GM12875 (cell line): ENCODE measurements at regions not wholly inside any gene's neighbourhood (a gene's known extent, or its start where the extent isn't known, plus 50 kb on each side); places are given as distances from the start of the nearest gene placed in this dataset.

Experiments used
- H3K4me3 ChIP-seq: one replicate; pipeline ENCODE4 v1.5.1; 2011; ENCODE audit warnings: low read depth, low read length, control low read depth
- CTCF ChIP-seq: IDR thresholded peaks from 2 replicates; pipeline ENCODE4 v1.5.1; 2011; ENCODE audit warnings: low read depth, mild to moderate bottlenecking, control low read depth, inconsistent platforms, low read length, moderate library complexity, borderline replicate concordance; ENCODE audit not compliant: insufficient read depth

DNA sequence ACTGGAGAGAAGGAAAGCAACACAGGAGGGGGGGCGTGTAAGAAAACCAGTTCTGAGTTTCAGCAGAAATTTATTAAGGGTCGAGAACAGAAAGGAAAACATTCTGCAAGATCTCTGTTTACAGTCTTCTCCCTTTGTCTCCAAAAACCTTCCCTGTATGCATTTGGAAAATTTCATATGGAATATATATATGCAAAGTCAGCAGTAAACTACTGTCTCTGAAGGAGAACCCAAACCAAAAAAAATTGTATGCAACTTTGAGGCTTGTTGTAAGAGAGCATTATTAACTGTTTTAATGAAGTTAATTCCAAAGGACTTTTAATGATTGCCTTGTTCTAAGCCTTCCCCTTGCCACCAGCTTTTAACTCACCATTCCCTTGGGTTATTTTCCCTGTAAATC, 238.2 kb upstream of the GPR149 start:
- H3K4me3 ChIP-seq, result no peak overlapping the region
- TF ChIP-seq CTCF, result no peak

DNA sequence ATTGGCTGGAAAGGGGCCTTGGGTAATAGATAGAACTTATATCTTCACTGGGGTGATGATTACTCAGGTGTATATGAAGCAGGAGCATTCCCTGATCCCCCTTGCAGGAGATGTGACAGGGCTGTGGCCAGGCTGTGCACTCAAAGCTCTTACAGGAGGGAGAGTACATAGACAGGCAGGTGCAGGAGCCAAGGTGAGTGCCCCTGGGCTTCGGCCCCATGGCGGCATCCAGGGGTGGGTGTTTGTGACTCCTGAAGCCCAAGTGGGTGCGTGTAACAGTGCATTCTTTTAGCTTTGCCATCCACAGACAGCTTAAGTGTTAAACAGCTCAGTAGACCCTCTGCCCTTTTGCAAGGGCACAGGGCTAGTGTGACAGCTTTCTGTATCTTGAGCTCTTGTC, 236.6 kb upstream of the GPR149 start:
- H3K4me3 ChIP-seq, result no peak overlapping the region
- no peak for TF ChIP-seq CTCF

DNA sequence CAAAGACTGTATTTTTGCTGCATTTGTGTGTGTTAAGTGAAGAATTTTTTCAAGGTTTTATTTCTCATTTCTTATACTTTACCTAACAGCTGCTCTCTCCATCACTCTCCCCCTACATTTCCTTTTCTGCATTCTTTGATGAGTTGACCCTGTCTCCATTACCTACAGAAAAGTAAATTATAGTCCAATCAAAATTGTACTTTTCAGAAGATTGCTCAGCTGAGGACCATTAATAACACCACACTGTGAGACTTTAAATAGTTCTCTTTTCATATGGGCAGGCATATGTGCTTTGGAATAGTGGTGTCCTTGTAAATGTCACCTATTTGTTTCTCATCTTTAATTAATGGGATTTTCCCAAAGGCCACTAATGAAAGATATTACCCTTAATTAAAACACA, 234.7 kb upstream of the GPR149 start:
- no peak for TF ChIP-seq CTCF
- no peak overlapping the region for H3K4me3 ChIP-seq

DNA sequence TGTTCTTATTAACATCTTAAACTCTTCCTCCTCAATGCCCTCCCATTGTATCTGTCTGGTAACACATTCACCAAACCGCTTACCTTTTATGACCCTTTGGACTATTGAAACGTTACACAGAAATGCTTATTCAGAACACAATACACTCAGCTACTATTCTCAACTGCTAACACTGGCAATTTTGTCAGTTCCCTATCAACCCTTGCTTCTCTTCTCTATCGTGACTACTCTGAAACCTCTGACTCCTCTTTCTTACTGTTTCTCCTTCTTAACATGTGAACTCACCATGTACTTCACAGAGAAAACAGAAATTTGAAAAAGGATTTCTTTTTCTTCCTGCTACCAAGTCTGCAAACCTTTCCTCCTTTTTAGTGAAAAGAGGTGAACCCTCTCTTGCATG, 232.9 kb upstream of the GPR149 start:
- H3K4me3 ChIP-seq, result no peak overlapping the region
- TF ChIP-seq CTCF, result no peak

GRCh38 chr3:154660811-154661210, 230.8 kb upstream of the GPR149 start:
- H3K4me3 ChIP-seq, result no peak overlapping the region
- no peak for TF ChIP-seq CTCF

- TF ChIP-seq CTCF, result no peak
- no peak overlapping the region for H3K4me3 ChIP-seq
Measured at GRCh38 chr3:154658000-154658399, 228.0 kb upstream of the GPR149 start.

- H3K4me3 ChIP-seq, result no peak overlapping the region
- no peak for TF ChIP-seq CTCF
Measured at GRCh38 chr3:154657218-154657617, 227.2 kb upstream of the GPR149 start.
